ENCODE measurements at regions not wholly inside any gene's neighbourhood (a gene's known extent, or its start where the extent isn't known, plus 50 kb on each side); places are given as distances from the start of the nearest gene placed in this dataset.

GRCh38 chr12:115840159-115840558, 437.3 kb downstream of the MED13L start:
- no peak for TF ChIP-seq GATA3 (IDR thresholded peaks at IDR 0.05; ENCODE audit: low read depth, low read length)
- TF ChIP-seq GATA2 (IDR thresholded peaks at IDR 0.05; ENCODE audit: low read depth, low read length): no peak
